Common myeloid progenitor, CD34-positive (primary cell): ENCODE measurements at regions not wholly inside any gene's neighbourhood (a gene's known extent, or its start where the extent isn't known, plus 50 kb on each side); places are given as distances from the start of the nearest gene placed in this dataset.
"Not testable (repeated sequence)": the region's sequence is repeated elsewhere in the genome, so short reads cannot be mapped to it uniquely, and the experiment has no call there.

Source experiments
- CTCF ChIA-PET: fragments of 350-600 bp; sonication (Branson Sonifier 250); formaldehyde crosslinking; loops from one replicate; lab custom pipeline; 2021; ENCODE audit warnings: antibody characterized with exemption; lab: Charles Lee
- POLR2A ChIA-PET: fragments of 350-600 bp; sonication (Branson Sonifier 250); formaldehyde crosslinking; loops from one replicate; lab custom pipeline; 2021; ENCODE audit warnings: antibody characterized with exemption; lab: Charles Lee
- DNase-seq, 3 donors: peaks; one replicate each; pipeline versions ENCODE4 v3.0.0 to v3.0.0-alpha.2; 2013
- H3K27ac ChIP-seq, 2 experiments: 1 replicate in 1 of 2; 2 replicates in 1 of 2; pipeline ENCODE4 v1.7.0; 2013; ENCODE audit warnings: inconsistent platforms in 2 of 2, low read length in 2 of 2, mild to moderate bottlenecking in 2 of 2, low read depth in 1 of 2, moderate library complexity in 1 of 2; ENCODE audit not compliant: severe bottlenecking in 2 of 2, insufficient read depth in 1 of 2, poor library complexity in 1 of 2
- H3K27me3 ChIP-seq, 5 experiments: replicated peaks in 2 of 5; 1 replicate in 3 of 5; 2 replicates in 2 of 5; pipeline versions ENCODE4 v1.6.1 to v1.7.0; 2013; ENCODE audit warnings: low read length in 4 of 5, mild to moderate bottlenecking in 2 of 5, moderate library complexity in 2 of 5, inconsistent platforms in 1 of 5; ENCODE audit not compliant: insufficient read depth in 5 of 5, control insufficient read depth in 4 of 5
- H3K36me3 ChIP-seq, 4 experiments: 1 replicate in 2 of 4; 2 replicates in 2 of 4; pipeline versions ENCODE4 v1.6.1 to v1.7.0; 2013; ENCODE audit warnings: low read length in 3 of 4, control low read depth in 1 of 4, mild to moderate bottlenecking in 1 of 4; ENCODE audit not compliant: control insufficient read depth in 4 of 4, insufficient read depth in 4 of 4
- H3K4me1 ChIP-seq, 4 experiments: 1 replicate in 3 of 4; 2 replicates in 1 of 4; pipeline versions ENCODE4 v1.6.1 to v1.7.1; 2013; ENCODE audit warnings: low read length in 3 of 4, mild to moderate bottlenecking in 3 of 4, control low read depth in 1 of 4, inconsistent platforms in 1 of 4, moderate library complexity in 1 of 4; ENCODE audit not compliant: control insufficient read depth in 4 of 4, insufficient read depth in 4 of 4; ENCODE audit errors: control extremely low read depth in 1 of 4
- H3K4me3 ChIP-seq, 7 experiments: 1 replicate in 4 of 7; 2 replicates in 3 of 7; pipeline versions ENCODE4 v1.5.1 to v1.7.0; 2013; ENCODE audit warnings: mild to moderate bottlenecking in 7 of 7, low read length in 6 of 7, moderate library complexity in 6 of 7, inconsistent platforms in 2 of 7, low read depth in 2 of 7, control low read depth in 1 of 7; ENCODE audit not compliant: insufficient read depth in 4 of 7, control insufficient read depth in 1 of 7; ENCODE audit errors: extremely low read depth in 1 of 7
- H3K9me3 ChIP-seq, 5 experiments: 1 replicate in 4 of 5; 2 replicates in 1 of 5; pipeline versions ENCODE4 v1.6.1 to v1.7.1; 2013; ENCODE audit warnings: low read length in 4 of 5, mild to moderate bottlenecking in 2 of 5, inconsistent platforms in 1 of 5, low read depth in 1 of 5, moderate library complexity in 1 of 5; ENCODE audit not compliant: control insufficient read depth in 4 of 5, insufficient read depth in 2 of 5; ENCODE audit errors: control extremely low read depth in 1 of 5
- WGBS: methylation state at CpG from one replicate; pipeline ENCODE4 v1.1.5; 2013; ENCODE audit not compliant: insufficient coverage; 5-methylcytosine and 5-hydroxymethylcytosine counted together

- Histone ChIP-seq H3K27ac (peak overlapping the region in 1 of 2 experiments; percentile 46), H3K4me1 (peaks cover 2 to 19% (median 8%) of the 10 kb centered on the region in 4 experiments), H3K36me3 (no peaks in the 10 kb centered on the region), H3K4me3 (peak overlapping the region in 2 of 7 experiments; percentile 19 to 30), H3K9me3 (peaks cover 0 to 1% (median 0%) of the 10 kb centered on the region in 5 experiments), H3K27me3 (no peaks in the 10 kb centered on the region)
- no CpG with 5 or more reads among the region's 4 CpGs for WGBS
- POLR2A ChIA-PET: no interaction called here
- peak in 2 of 3 donors; percentile 10 to 17 for DNase-seq
- CTCF ChIA-PET: no interaction called here
Observed at GRCh38 chr21:19197950-19198349, 794.4 kb upstream of the TMPRSS15 start.

- H3K36me3 ChIP-seq: no peaks in the 10 kb centered on the region
- no peak overlapping the region for H3K27ac ChIP-seq
- POLR2A ChIA-PET: no interaction called here
- WGBS: 98% methylated on average over 3 of the region's 3 CpGs
- no peaks in the 10 kb centered on the region for H3K27me3 ChIP-seq
- no peak for DNase-seq
- H3K4me3 ChIP-seq: no peak overlapping the region
- H3K9me3 ChIP-seq: peaks cover 0 to 1% (median 0%) of the 10 kb centered on the region in 5 experiments
- H3K4me1 ChIP-seq: peaks cover 2 to 19% (median 8%) of the 10 kb centered on the region in 4 experiments
- CTCF ChIA-PET: no interaction called here
Observed at GRCh38 chr21:19198801-19199200, 795.2 kb upstream of the TMPRSS15 start.

GRCh38 chr21:19218163-19218562, 814.6 kb upstream of the TMPRSS15 start:
- ChIA-PET CTCF (no interaction called here), POLR2A (no interaction called here)
- H3K36me3 ChIP-seq: no peaks in the 10 kb centered on the region
- DNase-seq: no peak
- H3K9me3 ChIP-seq: no peaks in the 10 kb centered on the region
- no peaks in the 10 kb centered on the region for H3K27me3 ChIP-seq
- no peak overlapping the region for H3K27ac ChIP-seq
- H3K4me1 ChIP-seq: no peaks in the 10 kb centered on the region
- H3K4me3 ChIP-seq: no peak overlapping the region

GRCh38 chr21:19224090-19224489, 820.5 kb upstream of the TMPRSS15 start:
- H3K9me3 ChIP-seq: no peaks in the 10 kb centered on the region
- no peak for DNase-seq
- no peaks in the 10 kb centered on the region for H3K36me3 ChIP-seq
- H3K4me1 ChIP-seq: peaks cover 0 to 3% (median 0%) of the 10 kb centered on the region in 4 experiments
- no peaks in the 10 kb centered on the region for H3K27me3 ChIP-seq
- no peak overlapping the region for H3K4me3 ChIP-seq
- ChIA-PET CTCF (no interaction called here), POLR2A (no interaction called here)
- 93% methylated on average over 11 of the region's 12 CpGs for WGBS
- H3K27ac ChIP-seq: no peak overlapping the region

- H3K9me3 ChIP-seq: no peaks in the 10 kb centered on the region
- H3K27ac ChIP-seq: no peak overlapping the region
- peak in 2 of 3 donors; percentile 40 to 49 for DNase-seq
- no peak overlapping the region for H3K4me3 ChIP-seq
- WGBS: 57% methylated on average over 1 of the region's 1 CpG
- no peaks in the 10 kb centered on the region for H3K36me3 ChIP-seq
- ChIA-PET POLR2A (no interaction called here), CTCF (no interaction called here)
- H3K4me1 ChIP-seq: peaks cover 0 to 3% (median 0%) of the 10 kb centered on the region in 4 experiments
- H3K27me3 ChIP-seq: no peaks in the 10 kb centered on the region
Observed at GRCh38 chr21:19228226-19228625, 824.6 kb upstream of the TMPRSS15 start.

- H3K27ac ChIP-seq, CTCF ChIA-PET, H3K27me3 ChIP-seq, H3K36me3 ChIP-seq, DNase-seq, H3K4me1 ChIP-seq, H3K4me3 ChIP-seq, POLR2A ChIA-PET, H3K9me3 ChIP-seq: not testable (repeated sequence)
- 95% methylated on average over 12 of the region's 12 CpGs for WGBS
Observed at GRCh38 chr21:19233841-19234240, 830.3 kb upstream of the TMPRSS15 start.

GRCh38 chr21:19236209-19236608, 832.6 kb upstream of the TMPRSS15 start:
- WGBS: 96% methylated on average over 9 of the region's 9 CpGs
- ChIA-PET CTCF (no interaction called here), POLR2A (no interaction called here)
- no peaks in the 10 kb centered on the region for H3K36me3 ChIP-seq
- no peak overlapping the region for H3K4me3 ChIP-seq
- H3K4me1 ChIP-seq: no peaks in the 10 kb centered on the region
- H3K9me3 ChIP-seq: no peaks in the 10 kb centered on the region
- H3K27me3 ChIP-seq: no peaks in the 10 kb centered on the region
- DNase-seq: no peak
- no peak overlapping the region for H3K27ac ChIP-seq
